HT-29 (cell line): ENCODE measurements at regions not wholly inside any gene's neighbourhood (a gene's known extent, or its start where the extent isn't known, plus 50 kb on each side); places are given as distances from the start of the nearest gene placed in this dataset.

ENCODE experiments used
- DNase-seq: peaks from one replicate; pipeline ENCODE4 v3.0.0-alpha.2; 2015; ENCODE audit warnings: low spot score

GRCh38 chr15:94100863-94101262, 130.5 kb upstream of the MCTP2 start:
- no peak for DNase-seq

GRCh38 chr15:94099574-94099960, 131.8 kb upstream of the MCTP2 start:
- no peak for DNase-seq

GRCh38 chr15:94098921-94099573, 132.3 kb upstream of the MCTP2 start:
- no peak for DNase-seq

DNA sequence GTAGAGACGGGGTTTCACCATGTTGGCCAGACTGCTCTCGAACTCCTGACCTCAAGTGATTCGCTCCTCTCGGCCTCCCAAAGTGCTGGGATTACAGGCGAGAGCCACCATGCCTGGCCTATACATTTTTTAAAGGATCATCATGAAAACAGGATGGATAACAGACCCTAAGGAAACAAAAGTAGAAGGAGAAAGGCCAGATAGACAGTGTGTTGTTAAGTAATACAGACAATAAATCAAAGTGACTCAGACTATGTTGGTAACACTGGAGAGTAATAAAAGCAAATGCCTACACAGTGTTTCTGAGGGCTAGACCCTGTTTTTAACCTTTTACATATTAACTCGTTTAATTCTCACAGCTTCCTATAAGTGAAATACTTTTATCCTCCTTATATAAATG, 133.8 kb upstream of the MCTP2 start:
- no peak for DNase-seq

- no peak for DNase-seq
These were observed 137.1 kb upstream of the MCTP2 start for GRCh38 chr15:94094310-94094709.

DNA sequence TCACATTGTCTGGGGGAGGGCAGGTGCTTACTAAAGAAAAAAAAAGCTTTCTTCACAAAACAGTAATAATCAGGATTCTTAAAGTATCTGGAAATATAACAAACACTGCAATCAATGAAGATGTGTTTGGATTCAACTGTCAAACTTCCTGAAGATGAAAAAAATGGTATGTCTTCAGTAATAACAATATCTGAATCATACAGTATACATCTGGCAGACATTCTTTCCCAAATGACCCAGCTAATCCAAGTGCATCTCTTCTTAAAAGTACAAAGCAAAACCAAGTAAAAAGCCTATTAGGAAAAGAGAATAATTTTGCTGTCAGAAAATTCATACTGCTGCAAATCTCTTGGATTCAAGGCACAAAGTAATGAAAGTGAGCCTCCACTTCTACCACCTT, 145.0 kb upstream of the MCTP2 start:
- DNase-seq, result no peak

GRCh38 chr15:94083467-94084052, 147.8 kb upstream of the MCTP2 start:
- no peak for DNase-seq

- no peak for DNase-seq
These were observed 149.5 kb upstream of the MCTP2 start for GRCh38 chr15:94081829-94082228.

DNA sequence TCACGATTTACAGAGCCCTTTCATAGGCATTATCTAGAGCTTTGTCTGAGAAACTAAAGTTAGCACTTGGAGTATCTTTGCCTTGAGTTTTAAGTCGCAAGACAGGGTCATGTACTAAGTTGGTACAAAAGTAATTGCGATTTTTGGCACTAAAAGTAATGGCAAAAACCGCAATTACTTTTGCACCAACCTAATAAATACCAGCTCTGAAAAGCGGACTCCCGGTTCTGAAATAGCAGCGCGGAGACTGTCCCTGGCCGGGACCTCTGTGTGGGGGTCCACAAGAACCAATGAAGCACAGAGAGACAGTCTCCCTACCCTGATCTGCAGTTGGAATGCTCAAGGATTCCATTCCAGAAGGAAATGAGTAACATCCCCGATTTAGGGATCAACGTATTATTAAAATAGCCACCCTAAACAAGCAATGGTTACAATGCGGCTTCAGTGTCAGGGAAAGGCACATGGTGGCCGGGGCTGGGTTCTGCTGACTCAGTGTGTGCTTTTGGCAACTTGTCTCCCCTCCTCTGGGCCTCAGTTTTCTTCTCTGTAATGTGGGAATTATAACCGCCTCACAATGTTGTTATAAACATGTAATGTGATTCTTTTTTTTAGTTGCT, 150.3 kb upstream of the MCTP2 start:
- no peak for DNase-seq

- DNase-seq, result no peak
These were observed 150.9 kb upstream of the MCTP2 start for GRCh38 chr15:94080416-94080815.

DNA sequence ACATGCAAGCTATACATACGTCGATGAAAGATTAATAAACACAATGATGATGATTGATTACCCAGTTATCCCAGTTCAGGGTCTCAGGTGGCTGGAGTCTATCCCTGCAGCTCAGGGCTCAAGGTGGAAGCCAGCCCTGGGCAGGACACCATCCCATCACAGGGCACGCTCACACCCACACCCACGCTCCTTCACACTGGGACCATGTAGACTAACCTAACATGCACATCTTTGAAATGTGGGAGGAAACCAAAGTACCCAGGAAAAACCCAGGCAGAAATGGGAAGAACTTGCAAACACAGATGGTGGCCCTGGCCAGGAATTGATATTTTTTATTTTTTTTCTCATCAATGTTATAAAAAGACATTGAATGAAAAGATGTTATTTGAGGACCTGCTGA, 151.4 kb upstream of the MCTP2 start:
- no peak for DNase-seq

GRCh38 chr15:94079459-94079858, 151.9 kb upstream of the MCTP2 start:
- DNase-seq, result no peak

DNA sequence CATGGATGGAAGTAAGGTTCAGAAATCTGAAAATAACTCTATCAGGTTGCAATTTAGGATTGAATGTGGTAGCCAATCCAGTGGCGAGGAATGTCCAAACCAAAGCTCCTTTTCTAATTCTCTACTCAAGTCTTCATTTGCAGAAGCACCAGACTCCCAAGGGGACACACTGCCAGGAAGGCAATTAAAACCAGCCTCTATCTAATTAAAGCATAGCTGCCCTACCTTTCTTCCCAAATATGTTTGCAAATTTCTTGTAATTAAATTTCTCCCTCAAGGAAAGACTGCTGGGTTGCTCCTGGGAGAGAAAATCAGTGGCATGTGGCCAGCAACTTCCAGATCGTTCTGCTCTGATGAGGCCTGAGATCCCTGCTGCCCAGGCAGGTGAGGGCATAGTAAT, 153.4 kb upstream of the MCTP2 start:
- no peak for DNase-seq

- no peak for DNase-seq
These were observed 156.0 kb upstream of the MCTP2 start for GRCh38 chr15:94075349-94075748.

DNA sequence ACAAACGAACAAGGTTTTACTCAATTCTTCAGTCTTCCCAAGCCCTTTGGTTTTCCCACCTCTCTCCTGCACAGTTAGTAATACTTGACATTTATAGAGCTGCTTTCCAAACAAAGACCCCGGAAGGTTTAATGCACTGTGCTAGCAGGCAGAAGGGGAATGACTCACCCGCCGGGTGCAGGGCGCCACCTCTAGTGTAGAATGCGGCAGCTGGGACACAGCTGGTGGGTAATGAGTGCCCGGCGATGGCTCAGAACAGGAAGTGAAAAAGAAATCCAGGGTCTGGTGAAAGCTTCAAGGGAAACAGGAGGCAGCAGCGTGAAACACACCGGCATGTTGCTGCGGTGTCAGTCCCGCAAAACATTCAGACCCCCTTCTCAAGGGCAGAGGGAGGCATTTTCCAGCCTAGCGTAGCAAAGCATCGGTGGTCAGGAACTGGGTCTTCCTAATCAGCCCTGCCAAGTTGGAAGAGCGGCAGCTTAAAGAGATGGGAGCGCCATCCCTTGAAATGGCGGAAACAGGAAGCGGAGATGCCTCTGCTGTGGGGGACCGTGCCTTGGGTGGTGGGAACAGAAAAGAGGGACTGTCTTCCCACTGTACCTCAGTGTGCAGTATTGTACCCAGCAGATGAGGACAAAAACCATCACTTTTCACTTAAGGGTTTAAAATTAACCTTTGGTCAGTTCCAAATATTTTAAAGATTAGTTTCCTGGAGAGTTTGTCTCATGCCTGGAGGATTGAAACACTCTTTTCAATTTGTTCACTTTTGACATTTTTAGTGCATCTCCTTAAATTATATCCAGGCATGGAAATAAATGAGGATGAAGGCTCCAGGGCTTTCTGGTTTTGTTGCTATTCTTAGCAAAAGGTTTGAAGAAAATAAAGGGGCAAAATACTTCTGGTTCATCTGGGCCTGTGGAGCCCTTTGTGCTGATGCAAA, 160.7 kb upstream of the MCTP2 start:
- peak; percentile 84 for DNase-seq

GRCh38 chr15:94069844-94070243, 161.5 kb upstream of the MCTP2 start:
- no peak for DNase-seq

- no peak for DNase-seq
These were observed 164.6 kb upstream of the MCTP2 start for GRCh38 chr15:94066811-94067210.

DNA sequence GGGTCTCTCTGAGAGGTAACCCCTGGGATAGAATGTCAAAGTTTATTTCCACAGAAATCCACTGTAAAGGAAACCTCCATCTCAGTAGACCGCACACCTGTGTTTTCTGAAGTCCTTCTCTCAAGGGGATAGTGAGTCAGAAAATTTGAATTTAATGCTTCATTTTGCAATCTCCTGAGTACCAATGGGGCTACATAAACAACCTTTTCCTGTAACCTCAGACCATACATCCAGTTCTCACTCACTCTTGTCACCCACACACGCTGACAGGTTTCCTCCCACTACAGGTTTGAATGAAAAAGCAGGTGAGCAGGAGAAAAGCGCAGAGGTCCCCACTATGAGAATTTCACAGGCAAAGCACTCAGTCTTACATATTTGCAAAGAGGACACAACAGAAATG, 165.3 kb upstream of the MCTP2 start:
- DNase-seq, result no peak

DNA sequence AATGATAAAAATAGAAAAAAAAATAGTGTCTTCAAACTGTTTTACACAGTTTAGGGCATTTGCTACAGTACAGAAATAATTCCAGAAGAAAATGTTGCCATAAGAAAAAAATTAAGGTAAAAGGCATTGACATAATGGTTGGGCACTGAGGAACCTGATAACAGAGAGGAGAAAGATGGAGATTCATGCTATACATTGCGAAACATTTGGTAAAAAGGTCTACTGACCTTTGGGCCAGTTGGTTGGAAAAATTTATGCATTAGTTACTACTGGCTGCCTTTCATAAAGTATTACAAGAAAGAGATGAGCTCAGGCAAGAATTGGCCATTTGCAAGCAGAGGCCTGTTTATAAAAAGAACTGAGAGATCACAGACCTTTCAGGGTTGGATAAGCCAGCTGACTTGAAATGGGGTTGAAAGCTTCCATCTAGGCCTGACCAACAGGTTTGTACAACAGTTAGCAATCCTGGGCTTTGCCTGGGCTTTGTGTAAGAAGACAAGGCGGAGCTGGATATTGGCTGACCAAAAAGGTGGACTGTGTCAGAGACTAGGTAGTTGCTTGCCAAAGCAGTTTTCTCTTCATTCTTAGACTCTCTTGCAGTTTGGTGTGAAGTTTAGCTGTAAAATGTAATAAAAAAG, 166.6 kb upstream of the MCTP2 start:
- no peak for DNase-seq

- no peak for DNase-seq
These were observed 170.3 kb upstream of the MCTP2 start for GRCh38 chr15:94061041-94061440.

- no peak for DNase-seq
These were observed 172.3 kb upstream of the MCTP2 start for GRCh38 chr15:94059013-94059587.
